K562 (cell line): ENCODE measurements at regions not wholly inside any gene's neighbourhood (a gene's known extent, or its start where the extent isn't known, plus 50 kb on each side); places are given as distances from the start of the nearest gene placed in this dataset.

ENCODE experiments used
- ARID4B ChIP-seq: sonication (generic); formaldehyde crosslinking; IDR thresholded peaks from 2 replicates; pipeline ENCODE4 v1.8.0; 2022; ENCODE audit warnings: mild to moderate bottlenecking, missing genetic modification reagents
- HDAC6 ChIP-seq: IDR thresholded peaks from 2 replicates; pipeline ENCODE4 v1.6.1; 2012; ENCODE audit warnings: low read depth, mild to moderate bottlenecking, control low read depth, inconsistent platforms, low read length, moderate library complexity
- MAFF ChIP-seq: IDR thresholded peaks from 2 replicates; pipeline ENCODE4 v1.6.1; 2012; ENCODE audit warnings: low read length, improper control_type of control experiment
- MGA ChIP-seq: fragments of 450-650 bp; IDR thresholded peaks from 2 replicates; pipeline ENCODE4 v1.6.1; 2016; ENCODE audit warnings: mild to moderate bottlenecking, moderate library complexity
- RBM17 ChIP-seq: fragments of 200-400 bp; formaldehyde crosslinking; IDR thresholded peaks from 2 replicates; pipeline ENCODE4 v1.6.1; 2017; ENCODE audit warnings: low read depth, mild to moderate bottlenecking, low read length, borderline replicate concordance
- SRF ChIP-seq, 2 experiments: fragments of 250-450, 450-650 bp in 1 of 2; sonication (Bioruptor Pico) in 1 of 2; sonication (generic) in 1 of 2; formaldehyde crosslinking; IDR thresholded peaks; 2 replicates each; pipeline versions ENCODE4 v1.5.0 to v1.5.1; 2020 to 2022; ENCODE audit warnings: mild to moderate bottlenecking in 1 of 2, missing genetic modification reagents in 1 of 2
- ZNF140 ChIP-seq: fragments of 250-450 bp; sonication (Bioruptor Pico); IDR thresholded peaks from 2 replicates; pipeline ENCODE4 v1.8.0; 2021; ENCODE audit warnings: moderate library complexity, mild to moderate bottlenecking, inconsistent platforms
- TF ChIP-seq, protein P1 (sequence below): fragments of 450-650 bp; formaldehyde crosslinking; IDR thresholded peaks from 2 replicates; pipeline ENCODE4 v1.4.0; 2020; ENCODE audit warnings: mild to moderate bottlenecking, moderate library complexity

- TF ChIP-seq ARID4B (no peak), MAFF (no peak), HDAC6 (no peak), ZNF140 (CRISPR knock-in tag) (no peak), RBM17 (no peak), MGA (no peak), SRF (CRISPR knock-in tag; IDR thresholded peaks at IDR 0.05) (no peak)
- TF ChIP-seq, protein P1, sequence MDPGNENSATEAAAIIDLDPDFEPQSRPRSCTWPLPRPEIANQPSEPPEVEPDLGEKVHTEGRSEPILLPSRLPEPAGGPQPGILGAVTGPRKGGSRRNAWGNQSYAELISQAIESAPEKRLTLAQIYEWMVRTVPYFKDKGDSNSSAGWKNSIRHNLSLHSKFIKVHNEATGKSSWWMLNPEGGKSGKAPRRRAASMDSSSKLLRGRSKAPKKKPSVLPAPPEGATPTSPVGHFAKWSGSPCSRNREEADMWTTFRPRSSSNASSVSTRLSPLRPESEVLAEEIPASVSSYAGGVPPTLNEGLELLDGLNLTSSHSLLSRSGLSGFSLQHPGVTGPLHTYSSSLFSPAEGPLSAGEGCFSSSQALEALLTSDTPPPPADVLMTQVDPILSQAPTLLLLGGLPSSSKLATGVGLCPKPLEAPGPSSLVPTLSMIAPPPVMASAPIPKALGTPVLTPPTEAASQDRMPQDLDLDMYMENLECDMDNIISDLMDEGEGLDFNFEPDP (CRISPR knock-in tag) = no peak
- TF ChIP-seq, all 486 proteins: peak for 0
Measured at GRCh38 chr10:131805696-131806095, 95.1 kb upstream of the PPP2R2D start (continued).
